PC-3 (cell line): ENCODE measurements at regions not wholly inside any gene's neighbourhood (a gene's known extent, or its start where the extent isn't known, plus 50 kb on each side); places are given as distances from the start of the nearest gene placed in this dataset.
"Not testable (repeated sequence)": the region's sequence is repeated elsewhere in the genome, so short reads cannot be mapped to it uniquely, and the experiment has no call there.

Experiments
- ATAC-seq: fragments of 200-7000 bp; cut with Tn5 transposase; 2 replicates; pipeline ENCODE4 v1.9.1; 2020; ENCODE audit warnings: mild to moderate bottlenecking, moderate library complexity
- BruUV-seq: library from RNA; stranded (reverse); fragments of 400-500 nt; replicated peaks from 2 replicates; lab custom pipeline; 2021; lab: Mats Ljungman, UMichigan
- CTCF ChIA-PET: fragments of 300-600 bp; sonication (Branson Sonifier 250); formaldehyde crosslinking; loops from one replicate; lab custom pipeline; 2022; ENCODE audit warnings: antibody characterized with exemption; lab: Charles Lee
- POLR2A ChIA-PET: fragments of 300-600 bp; sonication (Branson Sonifier 250); formaldehyde crosslinking; loops from one replicate; lab custom pipeline; 2022; ENCODE audit warnings: antibody characterized with exemption; ENCODE audit not compliant: unreplicated experiment; lab: Charles Lee
- DNase-seq: peaks from one replicate; pipeline ENCODE4 v3.0.0-alpha.2; 2015
- H2AFZ ChIP-seq: fragments of 300-600 bp; sonication (generic); 2 replicates; pipeline ENCODE4 v1.6.0; 2016; ENCODE audit warnings: antibody characterized with exemption, low read length
- H3F3A ChIP-seq: fragments of 300-600 bp; sonication (generic); one replicate; pipeline ENCODE4 v1.6.0; 2017; ENCODE audit warnings: antibody characterized with exemption, low read length, control low read depth, mild to moderate bottlenecking; ENCODE audit not compliant: unreplicated experiment
- H3K27ac ChIP-seq: fragments of 300-600 bp; sonication (generic); 2 replicates; pipeline ENCODE4 v1.5.1; 2016; ENCODE audit warnings: mild to moderate bottlenecking, low read length
- H3K27me3 ChIP-seq: fragments of 300-600 bp; sonication (generic); 2 replicates; pipeline ENCODE4 v1.6.1; 2016; ENCODE audit warnings: low read length, mixed read lengths
- H3K36me3 ChIP-seq: fragments of 300-600 bp; sonication (generic); 2 replicates; pipeline ENCODE4 v1.6.1; 2016; ENCODE audit warnings: low read depth, mixed run types, low read length, mixed read lengths
- H3K4me1 ChIP-seq: fragments of 300-600 bp; sonication (generic); 2 replicates; pipeline ENCODE4 v1.5.1; 2016; ENCODE audit warnings: low read length; ENCODE audit not compliant: insufficient read depth
- H3K4me2 ChIP-seq: fragments of 300-600 bp; sonication (generic); 2 replicates; pipeline ENCODE4 v1.6.0; 2016; ENCODE audit warnings: low read length
- H3K4me3 ChIP-seq: fragments of 300-600 bp; sonication (generic); 2 replicates; pipeline ENCODE4 v1.5.1; 2016; ENCODE audit warnings: mild to moderate bottlenecking, low read length, mixed read lengths
- H3K79me2 ChIP-seq: fragments of 300-600 bp; sonication (generic); 2 replicates; pipeline ENCODE4 v1.6.1; 2017; ENCODE audit warnings: low read length, mixed read lengths
- H3K9ac ChIP-seq: fragments of 300-600 bp; sonication (generic); 2 replicates; pipeline ENCODE4 v1.6.0; 2016; ENCODE audit warnings: mild to moderate bottlenecking, low read length
- H3K9me2 ChIP-seq: fragments of 300-600 bp; sonication (generic); replicated peaks from 2 replicates; pipeline ENCODE4 v1.6.1; 2016; ENCODE audit warnings: mixed run types, low read length, mixed read lengths
- H3K9me3 ChIP-seq: fragments of 300-600 bp; sonication (generic); 2 replicates; pipeline ENCODE4 v1.6.1; 2016; ENCODE audit warnings: low read length, mixed read lengths
- H4K20me1 ChIP-seq: fragments of 300-600 bp; sonication (generic); 2 replicates; pipeline ENCODE4 v1.6.1; 2016; ENCODE audit warnings: low read length, mixed read lengths
- CTCF ChIP-seq: fragments of 300-600 bp; sonication (generic); conservative IDR thresholded peaks from 2 replicates; pipeline ENCODE4 v1.5.1; 2017; ENCODE audit warnings: antibody characterized with exemption, low read depth, mild to moderate bottlenecking, low read length
- EZH2 ChIP-seq: fragments of 300-600 bp; sonication (generic); IDR thresholded peaks from one replicate; pipeline ENCODE4 v1.6.1; 2017; ENCODE audit warnings: antibody characterized with exemption, mild to moderate bottlenecking, low read length; ENCODE audit not compliant: unreplicated experiment
- EZH2phosphoT487 ChIP-seq: fragments of 300-600 bp; sonication (generic); IDR thresholded peaks from 2 replicates; pipeline ENCODE4 v1.6.1; 2018; ENCODE audit warnings: mild to moderate bottlenecking, antibody characterized with exemption, low read length, borderline replicate concordance
- intact Hi-C: fragments of 100-400 bp; cut with micrococcal nuclease; formaldehyde crosslinking; loops from 2 replicates; pipeline ENCODE4 v1.9.0; 2023

GRCh38 chr20:30593572-30593971, 663.9 kb upstream of the DEFB115 start:
- ATAC-seq (no peak), DNase-seq (no peak)
- no peak overlapping the region for H3K9ac ChIP-seq
- no peaks in the 10 kb centered on the region for H4K20me1 ChIP-seq
- no peak for TF ChIP-seq EZH2
- TF ChIP-seq CTCF = no peak
- TF ChIP-seq EZH2phosphoT487 = no peak
- BruUV-seq = no TSS peak
- H3K9me3 ChIP-seq = 0 out of 2 replicates have a peak, but pooled peaks cover 7% of the 10 kb centered on the region
- CTCF ChIA-PET = no interaction called here
- no peaks in the 10 kb centered on the region for H3K36me3 ChIP-seq
- POLR2A ChIA-PET = no interaction called here
- no peak overlapping the region for H2AFZ ChIP-seq
- no peaks in the 10 kb centered on the region for H3K4me1 ChIP-seq
- no peaks in the 10 kb centered on the region for H3F3A ChIP-seq
- no peaks in the 10 kb centered on the region for H3K79me2 ChIP-seq
- H3K4me2 ChIP-seq = no peak overlapping the region
- H3K4me3 ChIP-seq = no peak overlapping the region
- intact Hi-C loops = no loop called here
- H3K9me2 ChIP-seq = no peaks in the 10 kb centered on the region
- H3K27ac ChIP-seq = no peak overlapping the region
- H3K27me3 ChIP-seq = no peaks in the 10 kb centered on the region

- TF ChIP-seq EZH2 = no peak
- TF ChIP-seq EZH2phosphoT487 = no peak
- no peak for TF ChIP-seq CTCF
- H4K20me1 ChIP-seq = no peaks in the 10 kb centered on the region
- no peaks in the 10 kb centered on the region for H3K36me3 ChIP-seq
- H3K9ac ChIP-seq = no peak overlapping the region
- POLR2A ChIA-PET = no interaction called here
- H3F3A ChIP-seq = no peaks in the 10 kb centered on the region
- H3K79me2 ChIP-seq = no peaks in the 10 kb centered on the region
- CTCF ChIA-PET = no interaction called here
- DNase-seq = no peak
- no peak for ATAC-seq
- BruUV-seq = no TSS peak
- H2AFZ ChIP-seq = no peak overlapping the region
- intact Hi-C loops = no loop called here
- H3K4me2 ChIP-seq = no peak overlapping the region
- H3K4me3 ChIP-seq = no peak overlapping the region
- H3K27me3 ChIP-seq = no peaks in the 10 kb centered on the region
- H3K27ac ChIP-seq = no peak overlapping the region
- no peaks in the 10 kb centered on the region for H3K4me1 ChIP-seq
- no peaks in the 10 kb centered on the region for H3K9me2 ChIP-seq
- 0 out of 2 replicates have a peak, but pooled peaks cover 7% of the 10 kb centered on the region for H3K9me3 ChIP-seq
Observed at GRCh38 chr20:30594112-30594511, 663.4 kb upstream of the DEFB115 start.

- no TSS peak for BruUV-seq
- Histone ChIP-seq H3K9ac (no peak overlapping the region), H3F3A (no peaks in the 10 kb centered on the region), H3K79me2 (no peaks in the 10 kb centered on the region), H3K4me3 (no peak overlapping the region), H3K9me3 (0 out of 2 replicates have a peak, but pooled peaks cover 7% of the 10 kb centered on the region), H3K27ac (no peak overlapping the region), H2AFZ (no peak overlapping the region), H3K9me2 (no peaks in the 10 kb centered on the region), H3K4me2 (no peak overlapping the region), H3K27me3 (no peaks in the 10 kb centered on the region), H4K20me1 (no peaks in the 10 kb centered on the region), H3K4me1 (no peaks in the 10 kb centered on the region), H3K36me3 (no peaks in the 10 kb centered on the region)
- TF ChIP-seq CTCF (no peak), EZH2phosphoT487 (no peak), EZH2 (no peak)
- CTCF ChIA-PET = no interaction called here
- POLR2A ChIA-PET = no interaction called here
- intact Hi-C loops = no loop called here
- ATAC-seq (no peak), DNase-seq (no peak)
Observed at GRCh38 chr20:30595698-30596097, 661.8 kb upstream of the DEFB115 start.

GRCh38 chr20:30597429-30597828, 660.0 kb upstream of the DEFB115 start:
- BruUV-seq, H3K9ac ChIP-seq, H3K9me3 ChIP-seq, H3K27me3 ChIP-seq, H3K79me2 ChIP-seq, CTCF ChIA-PET, DNase-seq, H3K36me3 ChIP-seq, H3F3A ChIP-seq, H3K9me2 ChIP-seq, H3K4me3 ChIP-seq, H3K27ac ChIP-seq, H2AFZ ChIP-seq, H3K4me1 ChIP-seq, H3K4me2 ChIP-seq, H4K20me1 ChIP-seq, intact Hi-C loops, POLR2A ChIA-PET, ATAC-seq: not testable (repeated sequence)
